Stimulated activated CD8-positive, alpha-beta memory T cell treated with anti-CD3 and anti-CD28 coated beads, Interleukin-15, amount 100 ng/mL, for 4 hours (primary cell): ENCODE measurements at regions not wholly inside any gene's neighbourhood (a gene's known extent, or its start where the extent isn't known, plus 50 kb on each side); places are given as distances from the start of the nearest gene placed in this dataset.

Experiments used
- DNase-seq, 2 donors: peaks; one replicate each; pipeline ENCODE4 v3.0.0-alpha.2; 2020; ENCODE audit warnings: low read depth in 2 of 2

DNA sequence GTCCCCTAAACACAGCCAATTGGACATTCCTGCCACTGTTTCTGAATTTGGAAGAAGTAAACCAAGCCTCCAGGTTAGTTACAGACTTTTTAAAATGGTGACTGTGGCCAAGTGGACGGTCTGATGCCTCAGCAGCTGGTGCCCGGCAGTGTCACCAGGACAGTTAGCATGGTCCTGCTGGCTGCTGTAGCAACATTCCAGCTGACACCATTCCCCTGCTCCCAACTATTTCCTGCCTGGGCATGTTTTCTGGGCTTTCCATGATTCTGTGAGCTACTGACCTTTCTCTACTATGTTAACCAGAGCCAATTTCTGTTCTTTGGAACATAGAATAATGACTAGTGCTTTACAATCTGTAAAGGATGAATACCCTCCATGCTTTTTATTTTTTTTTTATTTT lies 95.0 kb downstream of the TLR5 start:
- DNase-seq = no peak

DNA sequence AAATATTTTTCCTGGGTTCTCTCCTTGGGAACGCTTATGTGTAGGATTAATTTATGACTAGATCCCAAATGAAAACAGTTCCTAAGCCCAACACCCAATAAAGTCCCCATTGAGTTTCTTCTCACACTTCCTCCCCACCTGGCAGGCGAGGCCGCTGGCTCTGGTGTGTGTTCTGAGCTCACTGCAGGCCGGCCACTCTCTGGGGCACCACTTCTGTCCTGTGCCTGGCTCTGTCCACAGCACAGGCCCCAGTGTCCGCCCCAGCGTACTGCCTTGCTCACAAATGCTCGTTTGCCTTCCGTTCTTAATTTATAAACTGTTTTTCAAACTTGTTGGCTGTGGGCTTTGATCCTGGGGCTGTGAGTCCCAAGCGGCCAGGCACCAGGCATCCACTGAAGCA lies 90.6 kb downstream of the TLR5 start:
- DNase-seq = no peak

DNA sequence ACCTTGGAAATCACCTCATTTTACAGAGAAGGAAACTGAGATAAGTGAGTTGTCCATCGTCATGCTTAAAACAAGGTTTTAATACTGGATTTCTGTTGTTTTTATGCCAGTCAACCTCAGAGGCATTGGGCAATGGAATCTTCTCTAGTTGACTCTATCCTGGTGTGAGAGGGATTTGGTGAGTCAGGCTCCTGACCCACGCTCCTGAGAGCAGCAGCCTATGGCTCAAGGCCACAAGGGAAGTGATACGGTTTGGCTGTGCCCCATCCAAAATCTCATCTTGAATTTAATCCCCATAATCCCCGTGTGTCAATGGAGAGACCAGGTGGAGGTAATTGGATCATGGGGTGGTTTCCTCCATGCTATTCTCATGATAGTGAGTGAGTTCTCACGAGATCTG lies 90.1 kb downstream of the TLR5 start:
- DNase-seq = no peak

DNA sequence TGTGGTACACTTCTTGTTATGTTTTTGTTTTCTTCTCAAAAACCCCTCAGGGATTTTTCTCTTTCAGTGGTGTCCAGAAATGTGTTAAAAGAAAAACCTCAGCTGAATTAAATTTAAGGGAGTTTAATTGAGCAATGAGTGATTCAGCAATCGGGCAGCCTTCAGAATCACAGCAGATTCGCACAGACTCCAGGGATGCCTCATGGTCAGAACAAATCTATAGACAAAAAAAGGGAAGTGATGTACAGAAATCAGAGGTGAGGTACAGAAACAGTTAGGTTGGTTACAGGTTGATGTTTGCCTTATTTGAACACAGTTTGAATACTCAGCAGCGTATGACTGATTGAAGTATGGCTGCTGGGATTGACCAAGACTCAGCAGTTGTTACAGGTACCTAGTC lies 86.2 kb downstream of the TLR5 start:
- no peak for DNase-seq

DNA sequence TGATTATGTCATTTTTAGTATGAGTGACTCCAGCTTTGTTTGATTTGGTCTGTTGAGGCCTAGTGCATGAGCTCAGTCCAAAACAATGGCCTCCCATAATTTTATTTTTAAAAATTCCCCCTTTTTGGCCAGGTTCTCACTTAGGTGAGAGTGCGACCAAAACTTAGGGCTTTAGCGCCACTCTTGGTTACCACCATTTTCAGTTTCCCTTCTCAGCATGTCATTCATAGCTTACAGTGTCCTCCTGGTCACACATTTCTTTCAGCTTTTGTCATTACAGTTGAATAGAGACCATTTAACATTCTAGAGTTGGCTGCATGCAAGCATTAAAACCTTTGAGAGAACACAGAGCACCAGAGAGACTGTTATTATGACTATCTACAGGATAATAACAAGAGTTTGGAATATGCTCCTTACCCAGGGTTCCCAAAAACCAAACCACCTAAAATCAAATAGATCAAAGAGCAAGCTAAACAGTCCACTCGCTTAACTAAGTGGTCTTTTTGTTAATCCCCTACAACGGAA lies 85.4 kb downstream of the TLR5 start:
- DNase-seq = no peak
